ENCODE measurements at regions not wholly inside any gene's neighbourhood (a gene's known extent, or its start where the extent isn't known, plus 50 kb on each side); places are given as distances from the start of the nearest gene placed in this dataset.

GRCh38 chr2:144988591-144988990 is 468.7 kb upstream of the ZEB2 start:
- H3K9me3 ChIP-seq (ENCODE audit: control insufficient read depth in 1 of 2, insufficient read depth in 1 of 2, low read depth in 1 of 2, low read length in 2 of 2) = no peaks in the 10 kb centered on the region
- H3K27ac ChIP-seq (ENCODE audit: low read depth, low read length) = no peak overlapping the region
- H3K4me2 ChIP-seq (ENCODE audit: low read length) = no peak overlapping the region
- ATAC-seq = no peak
- no peak overlapping the region for H2AFZ ChIP-seq (ENCODE audit: low read depth, low read length, poor library complexity, severe bottlenecking)
- no peak overlapping the region for H3K4me3 ChIP-seq (replicated peaks in 1 of 2; ENCODE audit: low read depth in 1 of 2, low read length in 2 of 2)
- ChIA-PET CTCF (no interaction called here), POLR2A (no interaction called here), RAD21 (ENCODE audit: low non-redundant PET in 1 of 2, low total read pairs in 2 of 2, uncharacterized antibody in 2 of 2, unreplicated experiment in 2 of 2) (no interaction called here)
- no peak for DNase-seq (ENCODE audit: low read depth, low spot score)
- no peaks in the 10 kb centered on the region for H3K79me2 ChIP-seq (ENCODE audit: insufficient read depth, low read length)
- no peak overlapping the region for H3K9ac ChIP-seq (ENCODE audit: low read length)
- no peaks in the 10 kb centered on the region for H3K4me1 ChIP-seq (ENCODE audit: control insufficient read depth in 1 of 2, insufficient read depth in 2 of 2, low read length in 2 of 2)
- no peak for TF ChIP-seq SIN3A (IDR thresholded peaks at IDR 0.05; ENCODE audit: low read depth)
- TF ChIP-seq SRF (IDR thresholded peaks at IDR 0.05; ENCODE audit: low read depth) = no peak
- no peak for TF ChIP-seq MAX (IDR thresholded peaks at IDR 0.05)
- no peak for TF ChIP-seq YY1 (IDR thresholded peaks at IDR 0.05; ENCODE audit: extremely low read depth, insufficient replicate concordance, low read depth, low read length)
- TF ChIP-seq SP1 (IDR thresholded peaks at IDR 0.05; ENCODE audit: low read depth) = no peak
- TF ChIP-seq FOSL1 (IDR thresholded peaks at IDR 0.05; ENCODE audit: low read depth) = no peak
- no peak for TF ChIP-seq REST (IDR thresholded peaks at IDR 0.05; ENCODE audit: low read depth)
- TF ChIP-seq ATF3 (IDR thresholded peaks at IDR 0.05) = no peak
- no peak for TF ChIP-seq EZH2phosphoT487 (IDR thresholded peaks at IDR 0.05; ENCODE audit: borderline replicate concordance)
- no peak for TF ChIP-seq EZH2 (IDR thresholded peaks at IDR 0.05)
- TF ChIP-seq ELF1 (IDR thresholded peaks at IDR 0.05; ENCODE audit: borderline replicate concordance, low read depth) = no peak
- no peak for TF ChIP-seq CBX3 (IDR thresholded peaks at IDR 0.05; ENCODE audit: low read depth)
- TF ChIP-seq CTCF (IDR thresholded peaks at IDR 0.05 in 2 of 3, conservative IDR thresholded peaks at IDR 0.05 in 1 of 3; ENCODE audit: borderline replicate concordance in 1 of 3, insufficient read depth in 1 of 3, low read depth in 2 of 3, low read length in 2 of 3) = no peak
- no peak for TF ChIP-seq EGR1 (IDR thresholded peaks at IDR 0.05; ENCODE audit: low read depth)
- TF ChIP-seq ZFX (IDR thresholded peaks at IDR 0.05) = no peak
- TF ChIP-seq ZBTB33 (IDR thresholded peaks at IDR 0.05; ENCODE audit: extremely low read depth, insufficient replicate concordance, low read length) = no peak
- no peak for TF ChIP-seq TCF7L2 (IDR thresholded peaks at IDR 0.05; ENCODE audit: borderline replicate concordance, extremely low read depth, insufficient read depth, insufficient read length)
- no peaks in the 10 kb centered on the region for H3K9me2 ChIP-seq (ENCODE audit: insufficient read depth)
- intact Hi-C loops (cut with micrococcal nuclease) = no loop called here
- no TSS peak for BruUV-seq (replicated peaks)
- H3K36me3 ChIP-seq (ENCODE audit: control insufficient read depth in 1 of 2, insufficient read depth in 2 of 2, low read length in 2 of 2) = no peaks in the 10 kb centered on the region
- no peaks in the 10 kb centered on the region for H4K20me1 ChIP-seq (ENCODE audit: insufficient read depth)
- H3K27me3 ChIP-seq (ENCODE audit: insufficient read depth, low read length) = no peaks in the 10 kb centered on the region
